ENCODE measurements at regions not wholly inside any gene's neighbourhood (a gene's known extent, or its start where the extent isn't known, plus 50 kb on each side); places are given as distances from the start of the nearest gene placed in this dataset.

DNA sequence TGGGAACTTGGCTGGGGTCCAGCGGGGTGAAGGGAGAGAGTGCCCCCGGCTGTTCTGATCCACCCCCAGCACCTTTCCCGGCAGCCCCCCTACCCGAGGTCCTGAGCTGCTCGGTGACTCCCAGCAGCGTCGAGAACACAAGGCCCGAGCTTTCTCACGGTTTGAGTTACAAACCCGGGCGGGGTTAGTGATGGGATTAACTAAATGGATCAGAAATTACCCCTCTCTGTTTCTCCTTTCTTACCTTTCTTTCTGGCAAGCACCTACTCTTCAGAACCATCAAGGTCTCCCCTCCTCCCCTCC, 139.4 kb upstream of the GPC1 start:
- TF ChIP-seq CTCF (IDR thresholded peaks at IDR 0.05): no peak
- DNase-seq (ENCODE audit: low spot score): no peak

GRCh38 chr2:240296476-240297255, 138.8 kb upstream of the GPC1 start:
- ATAC-seq (ENCODE audit: low FRiP score): no peak

More for the DNA sequence above, 139.4 kb upstream of the GPC1 start:
- ATAC-seq (ENCODE audit: low FRiP score): no peak

DNA sequence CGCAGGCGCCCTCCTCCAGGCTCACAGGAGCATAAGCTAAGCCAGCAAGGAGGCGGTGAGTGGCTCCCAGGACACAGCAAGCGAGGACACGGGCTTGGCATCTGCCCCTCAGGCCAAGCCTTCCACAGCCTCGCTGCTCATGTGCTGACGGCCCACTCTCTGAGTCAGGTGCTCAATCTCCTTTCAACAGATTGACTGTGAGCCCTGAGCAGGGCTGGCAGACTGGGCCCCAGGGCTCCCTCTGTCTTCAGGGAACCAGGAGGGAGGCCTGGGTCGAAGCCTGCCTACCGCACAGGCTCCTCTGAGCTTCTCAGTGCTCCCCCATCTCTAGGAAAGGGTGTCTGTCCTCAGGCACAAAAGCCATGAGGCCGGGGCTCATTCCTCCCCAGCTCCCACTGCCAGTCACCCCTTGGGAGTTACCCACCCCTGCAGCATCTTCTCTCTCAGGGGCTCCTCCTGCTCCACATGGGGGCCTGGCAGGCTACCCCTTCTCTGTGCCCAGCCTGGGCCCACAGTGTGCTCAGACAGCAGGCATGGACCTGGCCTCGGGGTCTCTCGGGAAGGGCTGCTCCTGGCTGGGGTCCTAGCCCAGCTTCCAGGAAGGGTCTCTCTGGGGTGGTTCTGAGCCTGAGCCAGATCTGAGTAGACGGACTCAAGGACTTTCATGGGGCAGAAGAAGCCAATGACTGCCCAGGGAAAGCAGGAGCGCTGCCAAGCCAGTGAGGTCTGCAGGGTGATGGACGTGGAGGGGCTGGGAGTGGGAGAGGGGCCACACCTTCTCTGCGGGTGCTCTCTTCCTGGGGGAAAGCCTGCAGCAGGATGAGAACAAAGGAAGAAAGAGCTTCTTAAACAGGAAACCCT, 138.0 kb upstream of the GPC1 start:
- DNase-seq (ENCODE audit: low spot score) (peak; percentile 5), ATAC-seq (ENCODE audit: low FRiP score) (no peak)

More at GRCh38 chr2:240296476-240297255, 138.8 kb upstream of the GPC1 start:
- TF ChIP-seq CTCF (IDR thresholded peaks at IDR 0.05): no peak
- DNase-seq (ENCODE audit: low spot score): peak; percentile 13

DNA sequence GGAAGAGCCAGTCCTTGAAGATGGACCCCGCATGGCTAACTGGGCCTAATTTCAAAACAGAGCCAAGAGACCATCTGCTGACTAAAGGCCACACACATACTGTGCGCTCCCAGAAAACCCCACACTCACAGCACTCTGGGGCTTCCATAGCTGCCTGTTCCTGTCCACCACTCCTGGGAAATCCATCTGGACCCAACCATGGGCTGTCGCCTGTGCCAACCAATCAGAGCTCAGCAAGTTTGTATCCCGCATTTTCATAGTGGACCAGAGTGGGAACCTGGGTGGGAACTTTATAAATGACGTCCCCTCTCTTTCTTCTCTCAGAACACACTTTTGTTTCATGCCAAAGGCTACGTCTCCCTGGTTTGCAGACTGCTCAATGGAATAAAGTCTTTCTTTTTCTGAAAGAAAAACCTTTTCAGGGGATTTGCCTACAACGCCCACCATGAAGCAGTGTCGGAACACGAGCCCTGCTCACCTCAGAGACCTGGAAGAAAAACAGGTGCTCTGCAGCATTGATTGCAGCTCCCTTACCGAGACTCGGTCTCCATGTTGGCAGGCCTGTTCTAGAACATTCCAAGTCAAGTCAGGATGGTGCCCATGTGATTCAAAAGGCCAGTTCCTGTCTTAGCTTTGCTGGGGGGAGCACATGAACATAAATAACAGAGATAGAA, 137.2 kb upstream of the GPC1 start:
- ATAC-seq (ENCODE audit: low FRiP score) (no peak), DNase-seq (ENCODE audit: low spot score) (peak; percentile 16)
- no peak for TF ChIP-seq CTCF (IDR thresholded peaks at IDR 0.05)

More for the DNA sequence above, 138.0 kb upstream of the GPC1 start:
- TF ChIP-seq CTCF (IDR thresholded peaks at IDR 0.05): no peak

- peak; percentile 10 for DNase-seq (ENCODE audit: low spot score)
- no peak for TF ChIP-seq CTCF (IDR thresholded peaks at IDR 0.05)
- no peak for ATAC-seq (ENCODE audit: low FRiP score)
Observed at GRCh38 chr2:240298803-240299709, 136.4 kb upstream of the GPC1 start.

GRCh38 chr2:240299710-240300068, 135.8 kb upstream of the GPC1 start:
- DNase-seq (ENCODE audit: low spot score) (no peak), ATAC-seq (ENCODE audit: low FRiP score) (no peak)
- TF ChIP-seq CTCF (IDR thresholded peaks at IDR 0.05): no peak

Measured in omental fat pad (tissue), 3 donors.